ENCODE measurements at regions not wholly inside any gene's neighbourhood (a gene's known extent, or its start where the extent isn't known, plus 50 kb on each side); places are given as distances from the start of the nearest gene placed in this dataset.

- TF ChIP-seq CTCF (IDR thresholded peaks at IDR 0.05) (no peak), ZFX (IDR thresholded peaks at IDR 0.05; ENCODE audit: borderline replicate concordance) (no peak)
Observed at GRCh38 chr18:65547046-65547445, 203.8 kb upstream of the CDH7 start.

All from 22Rv1 (cell line).